HG03175 (cell line): ENCODE measurements at regions not wholly inside any gene's neighbourhood (a gene's known extent, or its start where the extent isn't known, plus 50 kb on each side); places are given as distances from the start of the nearest gene placed in this dataset.

Experiments used
- ATAC-seq: cut with Tn5 transposase; IDR thresholded peaks from one replicate; pipeline ENCODE4 v1.9.1; 2021; ENCODE audit warnings: mild to moderate bottlenecking, moderate library complexity; ENCODE audit not compliant: unreplicated experiment

DNA sequence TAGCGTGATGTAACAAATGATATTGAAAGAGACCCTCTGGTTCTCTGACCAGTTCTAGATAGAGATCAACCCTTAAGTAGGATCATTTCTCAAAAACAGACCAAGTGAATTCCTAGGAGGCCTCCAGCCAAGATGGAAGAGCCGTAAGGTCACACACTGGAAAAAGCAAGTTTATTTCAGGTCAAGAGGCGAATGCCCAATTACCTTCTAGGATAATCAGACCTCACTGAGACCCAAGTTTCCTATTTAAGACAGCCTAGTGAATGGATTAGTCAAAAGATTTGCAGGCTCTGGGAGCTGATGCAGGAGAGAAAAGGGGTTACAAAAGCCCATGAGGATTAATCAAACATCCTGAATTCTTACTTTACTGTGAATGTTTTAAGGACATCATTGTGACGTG lies 486.1 kb upstream of the NRP1 start:
- ATAC-seq, result no peak

DNA sequence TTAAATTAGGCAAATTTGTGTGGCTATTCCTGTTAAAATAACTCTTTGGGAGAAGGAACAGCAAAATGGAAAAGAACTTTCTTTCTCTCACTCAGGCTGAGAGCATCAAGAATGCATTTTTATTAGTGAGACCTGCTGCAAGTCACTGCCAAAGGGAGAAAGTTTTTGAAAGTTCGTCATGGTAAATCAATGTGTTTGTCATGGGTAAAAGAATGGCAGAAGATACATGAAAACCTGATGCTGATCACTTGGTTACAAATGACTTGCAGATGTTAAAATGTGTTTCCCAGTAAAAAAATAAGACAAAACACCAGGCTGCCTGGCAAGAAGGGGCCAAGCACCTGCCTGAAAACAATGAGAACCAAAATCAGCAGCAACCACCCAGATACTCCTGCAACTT lies 484.7 kb upstream of the NRP1 start:
- no peak for ATAC-seq

DNA sequence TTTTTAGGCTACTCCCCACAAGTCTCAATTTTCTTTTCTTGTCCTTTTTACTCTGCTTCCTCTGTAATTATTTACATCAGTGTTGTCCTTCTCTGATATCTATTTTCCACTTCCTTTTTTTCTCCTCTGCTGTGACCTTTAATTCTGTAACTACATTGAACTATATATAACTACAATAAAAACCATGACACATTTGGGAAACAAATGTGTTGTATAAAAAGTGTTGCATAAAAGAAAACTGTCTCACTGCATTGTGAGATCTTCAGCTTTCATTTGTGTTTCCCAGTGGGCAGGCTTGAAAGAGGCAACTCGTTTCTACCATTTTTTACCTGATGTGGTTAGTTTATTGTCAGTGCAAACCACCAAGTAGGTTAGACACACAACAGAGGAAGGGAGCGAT lies 483.9 kb upstream of the NRP1 start:
- no peak for ATAC-seq

DNA sequence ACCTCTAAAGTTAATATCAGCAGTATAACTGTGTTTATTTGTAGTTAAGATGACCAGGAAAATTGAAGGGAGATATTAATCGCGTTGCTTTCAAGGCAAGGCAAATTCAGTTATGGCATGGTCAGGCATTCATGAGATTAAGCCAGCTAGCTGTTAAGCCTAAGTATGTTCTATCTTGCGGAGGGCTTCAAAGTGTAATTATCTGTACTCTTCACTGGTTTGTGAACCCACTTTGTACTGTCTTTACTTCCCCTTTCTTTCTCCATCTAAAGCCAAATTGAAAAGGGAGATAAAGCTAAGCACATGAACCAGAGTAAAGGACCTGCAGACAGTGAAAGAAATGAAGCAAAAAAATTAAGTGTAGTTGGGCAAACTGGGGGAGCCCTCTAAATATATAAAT lies 483.1 kb upstream of the NRP1 start:
- no peak for ATAC-seq

DNA sequence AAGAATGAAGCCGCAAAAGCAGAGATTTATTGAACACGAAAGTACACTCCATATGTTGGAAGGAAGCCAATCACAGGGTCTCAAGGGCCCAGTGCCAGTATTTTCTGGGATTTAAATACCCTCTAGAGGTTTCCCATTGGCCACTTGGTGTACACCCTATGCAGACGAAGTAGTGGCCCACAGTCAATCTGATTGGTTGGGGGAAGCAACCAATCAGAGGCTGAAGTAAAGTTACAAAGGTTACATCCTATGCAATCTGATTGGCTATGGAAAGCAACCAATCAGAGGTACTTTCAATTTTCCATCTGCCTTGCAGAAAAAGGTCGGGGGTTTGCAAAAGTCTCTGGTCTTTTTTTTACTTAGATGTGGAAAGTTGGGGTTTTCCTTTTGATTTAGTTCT lies 481.3 kb upstream of the NRP1 start:
- no peak for ATAC-seq

DNA sequence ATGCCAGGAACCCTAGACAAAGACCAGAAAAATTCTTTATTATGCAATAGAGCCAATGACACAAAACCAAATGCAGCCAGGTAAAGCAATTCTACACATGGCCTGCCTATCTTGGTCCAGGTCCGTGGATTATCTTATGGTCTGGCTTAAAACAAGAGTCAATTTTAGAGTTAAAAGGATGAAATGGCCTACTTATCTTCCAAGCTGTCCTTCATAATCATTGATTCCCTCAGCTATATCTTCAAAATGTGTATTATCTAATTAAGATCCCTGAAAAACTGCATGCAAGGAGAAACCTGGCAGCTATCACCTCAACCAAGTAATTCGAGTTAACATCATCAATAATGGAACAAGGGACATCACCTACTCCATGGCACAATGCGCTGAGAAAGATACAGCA lies 479.4 kb upstream of the NRP1 start:
- no peak for ATAC-seq

DNA sequence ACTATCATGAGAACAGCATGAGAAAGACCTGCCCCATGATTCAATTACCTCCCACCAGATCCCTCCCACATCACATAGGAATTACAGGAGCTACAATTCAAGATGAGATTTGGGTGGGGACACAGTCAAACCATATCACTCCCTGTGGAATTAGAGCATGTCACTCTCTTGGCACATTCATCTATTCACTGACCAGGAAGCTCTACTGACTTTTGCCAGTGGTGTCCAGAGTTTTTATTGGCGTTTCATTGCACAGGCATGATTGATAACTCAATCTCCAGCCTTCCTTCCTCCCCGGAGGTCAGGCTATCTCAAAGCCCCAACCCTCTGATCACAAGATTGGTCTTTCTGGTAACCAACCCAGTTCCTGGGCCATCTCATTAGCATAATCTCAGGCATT lies 478.9 kb upstream of the NRP1 start:
- ATAC-seq, result no peak

DNA sequence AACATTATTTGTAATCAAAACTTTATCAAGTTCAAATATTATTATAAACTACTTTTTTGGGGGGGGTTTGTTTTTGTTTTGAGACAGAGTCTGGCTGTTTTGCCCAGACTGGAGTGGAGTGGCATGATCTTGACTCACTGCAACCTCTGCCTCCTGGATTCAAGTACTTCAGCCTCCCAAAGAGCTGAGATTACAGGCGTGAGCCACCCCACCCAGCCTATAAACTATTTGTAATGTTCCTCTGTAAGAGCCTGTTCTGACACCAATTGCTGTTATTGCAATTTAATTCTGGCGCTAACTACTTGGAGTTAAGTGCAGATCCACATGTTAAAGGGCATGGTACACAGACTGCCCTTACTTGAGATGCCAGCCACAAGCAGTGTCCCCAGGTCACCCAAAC lies 478.1 kb upstream of the NRP1 start:
- no peak for ATAC-seq

DNA sequence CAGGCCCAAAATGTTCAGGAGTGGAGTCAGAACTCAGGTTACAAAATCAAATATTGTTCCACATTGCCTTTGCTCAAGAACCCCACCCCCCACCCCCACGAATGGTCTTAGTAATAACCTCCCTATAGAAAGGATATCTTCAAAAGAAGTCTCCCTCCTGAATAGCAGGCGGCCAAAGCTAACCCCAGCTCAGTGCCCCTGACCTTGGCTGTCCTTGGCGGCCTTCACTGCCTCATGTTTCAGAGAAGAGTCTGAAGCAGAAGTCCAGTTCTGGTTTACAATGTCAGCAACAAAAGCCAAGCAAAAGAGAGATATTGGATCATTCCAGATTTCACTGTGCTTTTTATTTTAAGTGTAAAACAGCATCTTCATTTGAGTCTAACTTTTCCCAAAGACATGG lies 476.5 kb upstream of the NRP1 start:
- no peak for ATAC-seq

DNA sequence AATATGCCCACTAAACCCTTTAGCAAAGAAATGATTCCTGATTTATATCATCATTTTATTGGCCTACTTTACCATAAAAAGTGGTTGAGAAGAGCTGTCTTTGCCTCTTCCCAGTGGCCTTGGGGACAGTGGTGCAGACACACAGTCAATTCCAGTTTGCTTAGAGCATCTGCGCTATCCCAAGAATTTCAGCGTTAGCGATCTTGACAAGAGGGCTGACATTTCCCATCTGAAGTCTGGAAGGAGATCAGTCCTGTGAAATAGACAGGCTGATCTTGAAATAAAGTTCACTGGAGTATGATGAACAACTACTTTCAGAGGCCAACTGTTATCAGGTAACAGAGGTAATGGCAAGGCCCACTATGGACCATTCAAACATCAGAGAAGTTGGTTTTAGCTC lies 475.3 kb upstream of the NRP1 start:
- ATAC-seq, result no peak

DNA sequence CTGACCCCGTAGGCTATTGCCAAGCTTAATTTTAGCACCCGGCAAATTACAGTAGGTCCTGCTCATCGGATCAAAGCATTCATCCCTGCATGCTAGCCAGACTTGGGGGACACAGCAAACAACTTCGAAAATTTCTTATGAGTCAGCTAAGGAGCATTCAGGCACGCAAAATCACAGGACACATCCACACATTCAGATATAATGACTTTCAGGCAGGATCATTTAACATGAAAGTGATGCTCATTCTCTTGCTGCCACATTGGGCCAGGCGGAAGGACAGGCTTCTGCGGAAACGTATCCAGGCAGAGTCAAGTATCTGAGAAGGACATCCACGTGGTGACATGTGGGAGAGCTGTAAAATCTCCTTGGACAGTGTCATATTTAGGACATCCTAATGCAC lies 474.0 kb upstream of the NRP1 start:
- ATAC-seq, result no peak

DNA sequence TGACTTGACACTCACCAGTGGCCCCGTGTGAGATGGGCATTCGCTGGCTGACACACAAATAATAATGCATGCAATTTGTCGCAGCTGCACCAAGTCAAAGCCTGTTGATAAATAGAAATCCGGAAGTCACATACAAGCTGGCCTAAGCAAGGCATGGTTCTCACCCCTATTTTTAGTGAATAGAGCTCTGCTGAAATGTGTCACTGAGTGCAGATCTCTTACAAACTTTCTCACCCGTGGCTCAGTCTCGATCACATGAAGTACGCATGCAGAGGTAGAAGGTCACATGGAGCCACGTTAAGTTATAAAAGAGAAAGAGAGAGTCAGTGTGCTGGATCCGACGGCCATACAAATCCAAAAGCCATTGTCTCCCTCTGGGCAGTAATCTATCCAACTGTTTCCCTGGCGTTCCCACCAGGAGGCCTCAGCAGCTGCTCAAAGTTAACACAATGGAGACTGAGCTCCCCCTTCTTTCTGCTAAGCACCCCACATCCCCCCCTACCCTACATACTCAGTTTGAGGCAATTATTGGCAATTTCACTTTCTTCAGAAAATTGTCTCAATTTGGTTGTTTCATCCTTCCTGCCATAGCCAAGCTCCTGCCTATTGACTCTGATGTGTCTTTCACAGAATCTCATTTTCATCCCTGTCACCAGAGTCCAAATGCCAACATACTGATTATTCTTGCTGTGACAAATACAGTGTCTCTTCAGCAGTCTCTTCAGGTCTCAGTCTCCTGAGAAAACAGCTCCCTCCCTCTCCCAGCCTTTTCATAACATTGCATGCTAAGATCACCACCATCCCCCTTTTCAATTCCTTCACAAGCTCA lies 473.3 kb upstream of the NRP1 start:
- no peak for ATAC-seq

DNA sequence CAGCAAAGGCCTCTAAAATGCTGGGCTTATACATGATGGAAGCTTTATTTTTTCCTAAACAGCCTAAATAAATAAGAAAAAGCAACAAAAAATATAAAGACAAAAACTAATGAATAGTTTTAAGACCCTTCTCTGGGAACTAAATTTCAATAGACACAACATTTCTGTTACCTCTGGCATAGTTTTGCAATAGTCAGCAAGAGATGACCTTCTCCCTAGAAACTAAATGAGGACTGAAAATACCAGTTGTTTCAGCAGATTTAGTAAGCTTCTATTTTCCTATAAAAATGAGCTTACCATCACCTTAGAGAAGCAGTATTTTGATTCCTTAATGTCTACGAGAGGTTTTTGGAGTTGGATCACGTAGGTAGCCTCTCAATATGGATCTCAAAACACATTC lies 471.4 kb upstream of the NRP1 start:
- no peak for ATAC-seq

DNA sequence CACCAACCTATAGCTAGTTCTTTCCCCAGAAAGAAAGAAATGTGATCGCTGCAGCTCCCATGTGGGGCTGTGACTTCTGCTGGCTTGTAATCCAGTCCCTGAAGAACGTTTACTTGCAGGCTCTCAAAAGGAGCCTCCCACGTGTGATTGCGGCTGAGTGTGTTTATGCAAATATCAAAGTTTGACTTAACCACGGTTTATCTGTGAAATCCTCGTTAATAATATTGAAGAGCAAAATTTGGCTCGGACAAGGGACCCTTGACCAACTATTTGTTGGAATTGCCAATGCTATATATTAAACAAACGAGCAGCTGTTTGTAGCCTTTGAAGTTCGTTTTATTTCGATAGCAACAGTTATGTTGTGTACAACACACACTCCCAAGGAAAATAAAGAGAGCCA lies 470.1 kb upstream of the NRP1 start:
- no peak for ATAC-seq

DNA sequence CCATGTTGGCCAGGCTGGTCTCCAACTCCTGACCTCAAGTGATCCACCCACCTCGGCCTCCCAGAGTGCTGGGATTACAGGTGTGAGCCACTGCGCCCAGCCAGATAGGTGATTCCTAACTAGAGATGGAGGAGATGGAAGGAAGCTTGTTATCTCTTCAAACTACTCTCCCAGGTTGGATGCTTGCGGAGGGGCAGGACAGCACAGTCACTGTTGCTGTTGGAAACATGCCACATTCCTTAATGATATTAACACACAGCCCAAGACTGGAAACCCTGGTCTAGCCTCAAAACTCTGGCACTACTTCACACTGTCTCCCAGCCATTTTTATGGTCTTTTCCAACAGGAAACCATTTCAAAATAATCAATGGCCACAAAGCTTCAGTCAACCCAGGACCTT lies 468.8 kb upstream of the NRP1 start:
- no peak for ATAC-seq

DNA sequence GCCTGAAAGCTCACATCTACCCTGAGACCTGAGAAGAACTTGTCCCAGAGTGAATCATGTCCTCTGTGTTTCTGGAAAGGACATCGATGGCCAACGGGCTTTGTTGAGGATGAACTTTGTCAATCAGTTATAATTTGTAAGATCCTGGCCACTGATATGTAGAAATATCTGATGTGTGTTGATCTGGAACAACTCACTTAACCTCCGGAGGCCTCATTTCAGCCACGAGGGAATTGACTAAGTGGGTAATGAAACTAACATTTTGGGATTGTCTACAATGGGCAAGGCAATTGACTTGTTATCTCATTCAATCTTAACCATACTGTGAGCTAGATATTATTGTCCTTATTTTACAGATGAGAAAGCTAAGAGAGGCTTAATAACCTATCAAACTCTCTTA lies 468.1 kb upstream of the NRP1 start:
- ATAC-seq, result no peak

DNA sequence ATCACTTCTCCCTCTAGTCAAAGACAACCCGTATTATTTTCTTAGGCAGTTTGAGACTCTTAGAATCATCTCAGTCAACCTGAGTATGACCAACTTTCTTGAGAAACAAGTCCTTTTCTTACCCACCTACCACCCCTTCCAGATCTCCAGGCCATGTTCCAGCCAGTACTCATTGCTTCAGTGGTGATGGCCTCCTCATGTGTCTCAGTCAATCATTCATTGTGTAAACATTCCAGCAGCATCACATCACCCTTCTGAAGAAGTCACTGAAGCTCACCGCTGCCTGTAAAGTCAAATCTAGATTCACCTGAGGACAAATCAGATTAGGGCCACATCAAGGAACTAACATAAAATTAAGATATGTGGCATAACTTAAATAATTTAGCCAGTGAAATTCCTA lies 467.2 kb upstream of the NRP1 start:
- no peak for ATAC-seq

DNA sequence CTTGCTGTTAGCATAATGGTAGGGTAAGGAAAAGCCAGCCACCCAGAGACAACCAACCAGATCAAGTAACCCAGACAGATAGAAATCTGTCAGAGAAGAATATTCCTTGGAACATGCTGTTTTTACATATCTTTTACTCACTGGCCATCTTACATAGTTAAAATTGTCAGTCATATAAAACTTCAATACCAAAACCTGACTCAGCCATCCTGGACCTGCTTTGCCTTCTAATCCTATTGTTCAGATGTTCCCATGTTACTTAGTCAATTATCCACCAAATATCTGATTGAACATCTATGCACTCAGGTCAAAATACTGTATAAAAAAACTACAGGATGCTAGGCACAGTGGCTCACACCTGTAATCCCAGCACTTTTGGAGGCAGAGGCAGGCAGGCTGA lies 466.5 kb upstream of the NRP1 start:
- no peak for ATAC-seq

DNA sequence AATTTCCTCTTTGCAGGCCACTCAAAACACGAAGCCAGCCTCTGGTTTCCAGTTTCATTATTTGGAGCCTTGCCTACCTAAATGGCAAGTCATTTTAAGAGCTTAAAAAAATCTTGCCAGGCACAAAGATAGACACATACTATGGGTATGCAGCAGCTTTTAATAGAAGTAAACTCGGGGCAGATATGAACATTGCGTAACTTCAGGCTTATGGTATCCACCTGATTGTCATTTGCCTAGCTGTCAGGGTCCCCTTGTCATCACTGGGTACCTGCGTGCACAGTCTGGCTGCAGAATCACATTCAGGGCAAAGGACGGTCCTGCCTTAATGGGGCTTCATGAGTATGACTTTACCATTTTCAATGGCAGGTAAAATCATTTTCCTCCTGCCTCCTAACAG lies 466.1 kb upstream of the NRP1 start:
- ATAC-seq, result no peak

DNA sequence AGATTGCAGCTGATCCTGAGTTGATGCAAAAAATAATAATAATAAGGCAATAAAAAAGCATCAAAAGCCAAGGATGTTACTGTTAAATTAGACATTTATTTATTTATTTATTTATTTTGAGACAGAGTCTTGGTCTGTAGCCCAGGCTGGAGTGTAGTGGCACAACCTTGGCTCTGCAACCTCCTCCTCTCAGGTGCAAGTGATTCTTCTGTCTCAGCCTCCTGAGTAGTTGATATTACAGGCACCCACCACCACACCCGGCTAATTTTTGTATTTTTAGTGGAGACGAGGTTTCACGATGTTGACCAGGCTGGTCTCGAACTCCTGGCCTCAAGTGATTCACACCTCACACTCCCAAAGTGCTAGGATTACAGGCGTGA lies 465.5 kb upstream of the NRP1 start:
- ATAC-seq, result no peak

DNA sequence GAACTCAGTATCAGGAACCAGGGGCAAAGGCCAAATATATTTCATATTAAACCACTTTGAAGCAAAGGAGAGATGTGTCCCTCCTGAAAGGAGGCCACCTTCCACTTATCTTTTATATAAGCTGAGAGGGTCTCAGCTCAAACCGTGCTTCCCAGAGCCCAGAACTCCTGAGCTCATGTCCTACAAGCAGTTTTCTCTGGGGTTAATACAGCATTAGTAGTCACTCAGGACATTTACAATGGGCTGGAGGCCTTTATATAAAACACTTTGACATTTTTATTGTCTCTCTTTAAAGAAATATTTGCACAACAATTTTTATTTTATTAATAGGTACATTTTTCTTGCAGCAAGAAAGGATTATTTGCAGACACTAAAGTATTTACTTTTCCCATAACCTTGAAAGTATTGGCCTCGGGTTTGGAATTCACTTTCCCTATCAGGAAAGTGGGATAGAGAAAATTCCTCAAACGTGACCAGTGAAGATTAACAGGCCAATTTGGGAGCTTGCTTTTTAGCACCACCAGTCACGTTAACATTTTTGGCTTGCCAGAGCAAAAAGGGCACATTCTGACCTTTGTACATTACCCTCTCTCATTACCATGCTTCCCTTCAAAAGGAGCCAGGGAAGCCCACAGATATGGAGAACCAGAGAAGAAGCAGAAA lies 464.9 kb upstream of the NRP1 start:
- no peak for ATAC-seq

DNA sequence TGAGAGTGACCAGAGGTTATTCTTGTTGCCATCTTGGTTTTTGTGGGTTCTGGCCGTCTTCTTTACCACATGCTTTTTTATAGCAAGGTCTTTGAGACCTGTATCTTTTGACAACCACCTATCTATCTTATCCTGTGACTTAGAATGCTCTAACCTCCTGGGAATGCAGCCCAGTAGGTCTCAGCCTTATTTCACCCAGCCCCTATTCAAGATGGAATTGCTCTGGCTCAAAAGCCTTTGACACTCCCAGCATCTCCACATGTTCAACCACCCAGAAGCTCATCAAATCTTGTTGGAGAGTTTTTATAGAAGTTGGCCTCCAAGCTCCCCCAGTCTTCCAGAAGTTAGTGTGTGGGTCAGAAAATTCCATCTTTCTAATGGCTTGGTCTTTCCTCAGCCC lies 464.3 kb upstream of the NRP1 start:
- ATAC-seq, result no peak

DNA sequence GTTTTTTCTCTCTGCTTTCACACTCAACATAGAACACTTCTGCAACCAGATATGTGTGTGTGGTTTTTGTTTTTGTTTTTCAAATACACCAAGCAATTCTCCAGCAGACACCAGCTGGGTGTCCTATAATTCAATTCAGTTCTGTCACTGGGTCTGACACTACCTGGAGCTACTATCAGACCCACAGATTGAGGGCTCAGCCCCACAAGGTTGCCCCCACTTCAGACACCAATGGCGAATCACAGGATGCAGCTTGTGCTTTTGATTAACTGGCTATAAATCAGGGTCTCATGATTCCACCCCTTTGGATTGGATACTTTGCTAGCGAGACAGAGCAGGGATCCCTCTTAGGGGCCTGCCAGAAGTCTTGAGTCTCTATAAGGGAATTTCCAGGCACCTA lies 462.2 kb upstream of the NRP1 start:
- ATAC-seq, result no peak
